ENCODE measurements at regions not wholly inside any gene's neighbourhood (a gene's known extent, or its start where the extent isn't known, plus 50 kb on each side); places are given as distances from the start of the nearest gene placed in this dataset.

DNA sequence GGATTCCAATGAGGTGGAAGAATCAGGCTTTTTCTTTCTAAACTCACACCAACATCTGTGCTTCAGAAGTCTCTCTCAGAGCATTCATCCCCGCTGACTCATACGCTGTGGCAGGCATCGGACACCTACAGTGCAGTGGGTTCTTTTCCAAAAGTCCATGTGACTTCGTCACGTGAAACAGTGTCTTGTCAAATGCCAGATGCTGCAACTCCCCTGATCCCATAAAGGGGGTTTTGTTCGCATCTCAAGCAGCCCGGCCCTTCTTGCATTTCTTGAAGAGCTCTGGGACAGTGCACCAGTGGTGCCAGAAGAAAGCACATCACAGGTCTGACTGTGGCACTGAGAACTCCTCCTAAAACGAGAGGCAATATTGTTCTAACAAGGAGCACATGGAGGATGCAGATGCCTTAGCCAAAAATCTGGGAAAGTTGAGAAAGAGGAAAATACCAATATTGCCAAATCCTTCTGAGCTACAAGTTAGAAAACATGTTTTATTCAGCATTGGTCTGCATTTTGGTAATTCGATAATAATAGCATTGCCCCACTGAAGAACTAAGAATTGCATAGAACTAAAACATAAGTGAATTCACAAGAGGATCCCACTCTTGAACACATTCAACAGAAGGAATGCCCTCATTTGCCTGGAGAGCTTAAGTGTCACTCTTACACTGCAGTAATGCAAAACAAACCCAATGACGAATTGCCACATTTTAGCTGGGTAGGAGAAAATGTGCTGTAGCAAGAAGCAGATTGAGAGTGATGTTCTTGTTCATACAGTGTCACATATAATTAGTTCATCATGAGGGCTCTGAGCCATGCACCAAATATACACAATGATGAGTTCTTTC, 204.4 kb downstream of the CXCL12 start:
- H3K4me3 ChIP-seq (replicated peaks in 1 of 2; ENCODE audit: low read depth in 2 of 2, low read length in 2 of 2): no peak overlapping the region
- TF ChIP-seq, protein P1, sequence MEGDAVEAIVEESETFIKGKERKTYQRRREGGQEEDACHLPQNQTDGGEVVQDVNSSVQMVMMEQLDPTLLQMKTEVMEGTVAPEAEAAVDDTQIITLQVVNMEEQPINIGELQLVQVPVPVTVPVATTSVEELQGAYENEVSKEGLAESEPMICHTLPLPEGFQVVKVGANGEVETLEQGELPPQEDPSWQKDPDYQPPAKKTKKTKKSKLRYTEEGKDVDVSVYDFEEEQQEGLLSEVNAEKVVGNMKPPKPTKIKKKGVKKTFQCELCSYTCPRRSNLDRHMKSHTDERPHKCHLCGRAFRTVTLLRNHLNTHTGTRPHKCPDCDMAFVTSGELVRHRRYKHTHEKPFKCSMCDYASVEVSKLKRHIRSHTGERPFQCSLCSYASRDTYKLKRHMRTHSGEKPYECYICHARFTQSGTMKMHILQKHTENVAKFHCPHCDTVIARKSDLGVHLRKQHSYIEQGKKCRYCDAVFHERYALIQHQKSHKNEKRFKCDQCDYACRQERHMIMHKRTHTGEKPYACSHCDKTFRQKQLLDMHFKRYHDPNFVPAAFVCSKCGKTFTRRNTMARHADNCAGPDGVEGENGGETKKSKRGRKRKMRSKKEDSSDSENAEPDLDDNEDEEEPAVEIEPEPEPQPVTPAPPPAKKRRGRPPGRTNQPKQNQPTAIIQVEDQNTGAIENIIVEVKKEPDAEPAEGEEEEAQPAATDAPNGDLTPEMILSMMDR (IDR thresholded peaks at IDR 0.05; ENCODE audit: low read depth, low read length): no peak
- DNase-seq (ENCODE audit: low read depth in 2 of 2): peak; percentile 73 to 85

DNA sequence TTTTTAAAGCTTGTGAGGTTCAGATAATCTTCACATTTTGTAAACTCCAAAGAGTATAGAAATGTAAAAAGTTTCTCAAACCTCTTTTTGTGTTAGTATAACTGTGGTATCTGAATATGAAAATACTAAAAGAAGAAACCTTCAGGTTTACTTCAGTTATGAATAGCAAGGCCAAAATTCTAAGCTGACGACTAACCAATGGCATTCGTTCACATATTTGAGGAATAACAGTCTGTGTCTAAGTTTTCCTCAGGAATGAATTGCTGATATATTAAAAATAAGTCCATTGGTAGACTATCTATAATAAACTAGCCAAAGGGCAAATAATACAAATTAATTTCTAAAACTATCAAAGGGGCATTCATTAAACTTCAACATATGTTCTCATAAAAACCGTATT, 206.0 kb downstream of the CXCL12 start:
- DNase-seq (ENCODE audit: low read depth in 2 of 2): no peak

GRCh38 chr10:44178281-44178680, 206.6 kb downstream of the CXCL12 start:
- H3K4me3 ChIP-seq (replicated peaks in 1 of 2; ENCODE audit: low read depth in 2 of 2, low read length in 2 of 2): no peak overlapping the region
- no peak for DNase-seq (ENCODE audit: low read depth in 2 of 2)
- TF ChIP-seq, protein P1 (IDR thresholded peaks at IDR 0.05; ENCODE audit: low read depth, low read length): no peak

More for the DNA sequence above, 206.0 kb downstream of the CXCL12 start:
- TF ChIP-seq, protein P1 (IDR thresholded peaks at IDR 0.05; ENCODE audit: low read depth, low read length): no peak
- H3K4me3 ChIP-seq (replicated peaks in 1 of 2; ENCODE audit: low read depth in 2 of 2, low read length in 2 of 2): no peak overlapping the region

- H3K4me3 ChIP-seq (replicated peaks in 1 of 2; ENCODE audit: low read depth in 2 of 2, low read length in 2 of 2): no peak overlapping the region
- TF ChIP-seq, protein P1 (IDR thresholded peaks at IDR 0.05; ENCODE audit: low read depth, low read length): no peak
- DNase-seq (ENCODE audit: low read depth in 2 of 2): no peak
These were observed 207.3 kb downstream of the CXCL12 start for GRCh38 chr10:44177610-44178009.

- no peak overlapping the region for H3K4me3 ChIP-seq (replicated peaks in 1 of 2; ENCODE audit: low read depth in 2 of 2, low read length in 2 of 2)
- no peak for DNase-seq (ENCODE audit: low read depth in 2 of 2)
- TF ChIP-seq, protein P1 (IDR thresholded peaks at IDR 0.05; ENCODE audit: low read depth, low read length): no peak
These were observed 208.6 kb downstream of the CXCL12 start for GRCh38 chr10:44176311-44176710.

- DNase-seq (ENCODE audit: low read depth in 2 of 2): no peak
- TF ChIP-seq, protein P1 (IDR thresholded peaks at IDR 0.05; ENCODE audit: low read depth, low read length): no peak
- H3K4me3 ChIP-seq (replicated peaks in 1 of 2; ENCODE audit: low read depth in 2 of 2, low read length in 2 of 2): no peak overlapping the region
These were observed 211.3 kb downstream of the CXCL12 start for GRCh38 chr10:44173608-44173894.

Measured in cardiac fibroblast (primary cell).